GM13976 (cell line): ENCODE measurements at regions not wholly inside any gene's neighbourhood (a gene's known extent, or its start where the extent isn't known, plus 50 kb on each side); places are given as distances from the start of the nearest gene placed in this dataset.

Source experiments
- DNase-seq: peaks from one replicate; pipeline ENCODE4 v3.0.0; 2012; ENCODE audit warnings: low spot score
- CTCF ChIP-seq: IDR thresholded peaks from 2 replicates; pipeline ENCODE4 v1.5.1; 2012; ENCODE audit warnings: borderline replicate concordance, mild to moderate bottlenecking; ENCODE audit not compliant: insufficient read depth; ENCODE audit errors: extremely low read depth, missing control alignments, control extremely low read depth
- in situ Hi-C: fragments of 300-500 bp; cut with MboI; formaldehyde crosslinking; loops from one replicate; pipeline ENCODE4 v1.12.0; 2022; ENCODE audit warnings: low sequenced_read_pairs, mixed read lengths, inconsistent platforms; ENCODE audit not compliant: unreplicated experiment

DNA sequence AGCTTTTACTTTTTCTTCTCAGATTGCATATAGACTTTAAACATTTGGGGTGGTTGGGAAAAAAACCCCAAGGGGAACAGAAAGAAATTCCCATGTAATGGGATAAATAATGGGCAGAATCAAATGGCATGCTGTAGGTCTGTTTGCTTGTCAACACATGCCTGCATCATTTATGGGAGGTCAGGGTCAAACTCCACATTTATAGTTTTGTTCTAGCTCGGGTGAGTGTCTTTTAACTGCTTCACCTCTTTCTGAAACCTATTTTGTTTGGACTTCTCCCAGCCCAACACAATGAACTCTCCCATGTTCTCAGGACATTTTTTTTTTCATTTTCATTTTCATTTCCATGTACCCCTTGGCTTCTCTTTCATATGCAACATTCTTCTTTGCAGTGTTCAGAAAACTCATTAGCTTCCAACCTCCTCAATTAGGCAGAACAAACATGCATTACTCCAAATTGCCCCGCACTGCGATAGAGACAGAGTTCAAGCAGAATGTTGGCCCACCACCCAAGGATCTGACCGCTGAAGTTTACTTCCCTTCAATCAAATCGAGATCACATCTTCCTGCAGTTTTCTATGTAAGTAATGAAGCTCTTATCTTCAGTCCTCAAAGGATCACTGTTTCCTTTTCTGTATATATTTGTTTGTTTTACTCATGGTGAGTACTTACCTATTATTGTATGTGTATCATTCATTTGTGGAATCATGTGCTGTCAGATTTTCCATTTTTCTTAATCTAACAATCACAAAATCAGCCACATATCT lies 354.6 kb downstream of the ZSWIM6 start:
- in situ Hi-C loops: no loop called here
- no peak for TF ChIP-seq CTCF
- no peak for DNase-seq

- in situ Hi-C loops: no loop called here
These were observed 355.3 kb downstream of the ZSWIM6 start for GRCh38 chr5:61687371-61687770.

DNA sequence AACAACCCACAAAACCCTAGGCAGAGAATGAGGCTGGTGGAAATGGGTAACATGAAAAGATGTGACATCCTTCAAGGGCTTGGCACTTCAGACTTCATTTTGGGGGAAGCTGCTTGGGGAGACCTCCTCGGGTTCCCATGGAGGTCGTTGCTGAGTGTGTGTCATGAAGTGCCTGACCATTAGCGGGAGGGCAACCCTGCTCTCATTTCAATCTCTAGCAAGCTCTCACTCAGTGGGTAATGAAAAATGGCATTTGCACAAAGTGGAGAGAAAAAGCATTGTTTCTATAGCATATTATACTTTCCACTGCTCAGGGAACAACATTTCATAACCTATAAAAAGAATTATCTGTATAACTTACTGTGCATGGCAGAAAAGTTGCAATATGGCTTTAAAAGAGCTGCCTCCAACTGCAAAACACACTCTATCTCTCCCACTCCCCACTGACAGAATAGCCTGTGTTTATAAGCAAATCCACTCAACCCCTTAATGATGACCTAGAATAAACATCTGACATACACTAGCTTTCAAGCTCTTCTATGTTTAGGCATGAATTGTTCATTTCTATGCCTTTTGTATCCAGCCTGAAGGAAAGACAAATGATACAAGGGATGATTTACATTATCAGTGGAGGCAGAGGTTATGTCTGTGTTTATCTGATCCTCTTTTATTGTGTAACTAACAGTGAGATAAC lies 357.2 kb downstream of the ZSWIM6 start:
- TF ChIP-seq CTCF: no peak
- in situ Hi-C loops: no loop called here
- no peak for DNase-seq

More at GRCh38 chr5:61687371-61687770, 355.3 kb downstream of the ZSWIM6 start:
- TF ChIP-seq CTCF: no peak
- no peak for DNase-seq

DNA sequence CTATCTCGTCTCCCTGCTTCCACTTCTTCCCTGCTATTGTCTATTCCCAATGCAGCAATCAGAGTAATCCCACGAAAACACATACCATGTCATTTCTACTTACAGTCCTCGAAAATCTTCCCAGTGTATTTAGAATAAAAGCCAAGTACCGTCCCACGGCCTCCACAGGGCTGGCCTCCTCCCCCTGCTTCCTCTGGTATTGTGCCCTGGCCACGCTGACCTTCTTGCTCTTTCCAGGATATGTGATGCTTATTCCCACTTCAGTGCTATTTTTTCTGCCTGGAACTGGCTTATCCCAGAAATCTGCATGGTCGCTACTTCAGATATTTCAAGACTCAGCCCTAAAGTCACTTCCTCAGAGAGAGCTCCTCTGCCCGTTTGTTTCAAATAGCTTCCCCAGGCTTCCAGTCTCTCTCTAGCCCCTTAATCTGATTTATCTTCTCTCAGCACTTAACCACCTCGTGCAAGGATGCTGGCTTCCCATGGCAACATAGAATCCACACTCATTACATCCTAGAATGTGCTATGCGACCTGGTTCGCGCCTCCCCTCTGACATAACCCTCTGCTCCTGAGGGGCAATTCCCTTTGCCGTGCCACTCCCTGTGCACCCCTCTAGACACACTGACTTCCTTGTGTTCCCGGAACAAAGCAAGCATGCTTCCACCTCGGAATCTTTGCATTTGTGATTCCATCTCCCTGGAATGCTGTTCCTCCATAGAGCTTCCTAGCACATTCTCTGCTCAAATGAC lies 365.9 kb downstream of the ZSWIM6 start:
- TF ChIP-seq CTCF: no peak

DNA sequence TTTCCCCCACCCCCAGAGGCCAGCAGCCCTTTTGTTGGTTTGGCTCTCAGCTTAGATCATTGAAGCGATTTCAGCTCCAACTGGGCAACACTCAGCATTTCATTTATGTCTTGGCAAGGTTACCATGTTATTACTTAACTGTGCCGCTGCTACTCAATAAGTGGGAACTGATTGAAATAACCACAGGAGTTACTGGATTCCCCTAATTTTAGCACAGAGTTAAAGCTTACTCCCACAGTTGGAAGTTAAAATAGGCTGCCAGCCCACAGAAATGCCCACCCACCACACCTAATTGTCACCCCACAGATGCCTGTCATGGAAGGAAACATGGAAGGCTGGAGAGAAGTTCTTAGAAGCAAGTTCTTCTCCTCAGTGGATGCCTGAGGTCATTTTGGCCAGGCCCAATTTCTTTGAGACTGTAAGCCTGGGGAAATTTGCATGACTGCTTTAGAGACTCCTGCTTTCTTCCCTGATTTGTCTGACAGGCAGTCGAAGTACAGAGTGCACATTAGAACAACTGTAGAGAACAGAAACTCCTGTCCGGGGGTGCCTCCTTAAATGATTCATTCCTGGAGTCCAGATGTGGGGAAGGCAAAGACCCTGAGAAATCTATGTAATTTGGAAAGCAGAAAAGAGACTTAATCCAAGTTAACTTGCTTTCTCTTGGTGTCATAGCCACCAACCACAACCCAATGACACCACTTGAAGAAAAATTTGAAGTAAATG lies 370.0 kb downstream of the ZSWIM6 start:
- TF ChIP-seq CTCF: no peak
- peak; percentile 39 for DNase-seq
- in situ Hi-C loops: no loop called here

More for the DNA sequence above, 365.9 kb downstream of the ZSWIM6 start:
- DNase-seq: no peak
- in situ Hi-C loops: no loop called here

DNA sequence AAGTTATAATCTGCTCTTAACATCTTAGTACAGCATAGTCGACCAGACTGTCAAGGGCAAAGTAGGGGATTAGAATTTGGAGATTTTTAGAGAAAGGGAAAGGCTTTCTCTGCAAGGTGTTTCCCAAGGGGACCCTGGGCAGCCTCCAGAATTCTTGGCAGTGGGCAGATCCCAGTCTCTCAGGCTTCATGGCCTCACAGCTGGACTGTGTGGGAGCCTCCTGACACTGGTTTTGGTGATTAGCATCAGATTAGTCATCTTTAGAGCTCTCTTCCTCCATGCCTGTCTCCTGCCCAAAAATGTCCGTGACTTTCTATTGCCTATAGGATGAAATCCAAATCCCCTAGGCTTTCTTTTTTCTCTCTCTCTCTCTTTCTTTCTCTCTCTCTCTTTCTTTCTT lies 370.7 kb downstream of the ZSWIM6 start:
- in situ Hi-C loops: no loop called here
- DNase-seq: no peak
- TF ChIP-seq CTCF: no peak
